GM19467 (cell line): ENCODE measurements at regions not wholly inside any gene's neighbourhood (a gene's known extent, or its start where the extent isn't known, plus 50 kb on each side); places are given as distances from the start of the nearest gene placed in this dataset.

Experiments
- ATAC-seq: cut with Tn5 transposase; IDR thresholded peaks from one replicate; pipeline ENCODE4 v1.9.1; 2021; ENCODE audit warnings: mild to moderate bottlenecking, moderate library complexity; ENCODE audit not compliant: unreplicated experiment

- no peak for ATAC-seq
These were observed 739.5 kb upstream of the EEF2KMT start for GRCh38 chr16:5837007-5837670.

- ATAC-seq = no peak
These were observed 738.3 kb upstream of the EEF2KMT start for GRCh38 chr16:5835876-5836275.

- no peak for ATAC-seq
These were observed 728.7 kb upstream of the EEF2KMT start for GRCh38 chr16:5826332-5826731.

GRCh38 chr16:5820472-5820871, 722.9 kb upstream of the EEF2KMT start:
- ATAC-seq = no peak

GRCh38 chr16:5815570-5816237, 718.1 kb upstream of the EEF2KMT start:
- no peak for ATAC-seq

GRCh38 chr16:5801396-5801795, 703.8 kb upstream of the EEF2KMT start:
- no peak for ATAC-seq

GRCh38 chr16:5793556-5793955, 696.0 kb upstream of the EEF2KMT start:
- no peak for ATAC-seq

- ATAC-seq = no peak
These were observed 693.5 kb upstream of the EEF2KMT start for GRCh38 chr16:5791011-5791657.

GRCh38 chr16:5790512-5790911, 692.9 kb upstream of the EEF2KMT start:
- ATAC-seq = no peak

- ATAC-seq = no peak
These were observed 691.4 kb upstream of the EEF2KMT start for GRCh38 chr16:5789033-5789432.

- ATAC-seq = no peak
These were observed 683.8 kb upstream of the EEF2KMT start for GRCh38 chr16:5781436-5781835.

- ATAC-seq = no peak
These were observed 679.3 kb upstream of the EEF2KMT start for GRCh38 chr16:5776876-5777275.

GRCh38 chr16:5775916-5776315, 678.3 kb upstream of the EEF2KMT start:
- no peak for ATAC-seq

- no peak for ATAC-seq
These were observed 672.5 kb upstream of the EEF2KMT start for GRCh38 chr16:5770118-5770517.

- ATAC-seq = no peak
These were observed 671.9 kb upstream of the EEF2KMT start for GRCh38 chr16:5769513-5769912.

GRCh38 chr16:5768445-5768844, 670.9 kb upstream of the EEF2KMT start:
- no peak for ATAC-seq

- no peak for ATAC-seq
These were observed 665.6 kb upstream of the EEF2KMT start for GRCh38 chr16:5763176-5763575.

GRCh38 chr16:5762362-5762761, 664.8 kb upstream of the EEF2KMT start:
- ATAC-seq = no peak

GRCh38 chr16:5761592-5761991, 664.0 kb upstream of the EEF2KMT start:
- ATAC-seq = no peak

GRCh38 chr16:5758281-5758680, 660.7 kb upstream of the EEF2KMT start:
- ATAC-seq = no peak

- ATAC-seq = no peak
These were observed 659.4 kb upstream of the EEF2KMT start for GRCh38 chr16:5756969-5757368.

- ATAC-seq = no peak
These were observed 655.8 kb upstream of the EEF2KMT start for GRCh38 chr16:5753381-5753780.
